Superior temporal gyrus (tissue), 1 donor: ENCODE measurements at regions not wholly inside any gene's neighbourhood (a gene's known extent, or its start where the extent isn't known, plus 50 kb on each side); places are given as distances from the start of the nearest gene placed in this dataset.

ENCODE experiments used
- DNase-seq: peaks from one replicate; pipeline ENCODE4 v3.0.0-alpha.2; 2016; ENCODE audit errors: extremely low spot score

DNA sequence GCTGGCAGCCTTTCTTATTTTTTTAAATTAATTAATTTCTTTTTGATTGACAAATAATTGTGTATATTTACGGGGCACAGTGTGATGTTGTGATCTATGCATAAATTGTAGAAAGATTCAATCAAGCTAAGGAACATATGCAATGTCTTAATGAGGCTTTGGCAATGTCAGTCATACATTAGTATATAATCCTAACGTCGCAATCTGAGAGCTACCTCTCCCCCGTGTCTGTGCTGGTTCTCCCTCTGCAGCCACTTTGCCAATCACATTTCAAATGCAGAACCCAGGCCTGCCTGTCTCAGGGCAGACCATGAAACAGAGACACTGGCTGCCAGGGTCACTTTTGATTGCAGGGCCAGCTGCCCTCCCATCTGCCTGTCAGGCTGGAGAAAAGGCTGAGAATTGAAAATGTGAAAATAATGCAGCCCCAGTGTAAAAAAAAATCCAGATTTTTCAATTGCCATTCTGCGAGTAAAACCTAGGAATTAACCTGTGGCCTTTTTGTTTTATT is 56.3 kb downstream of the SLC24A2 start:
- DNase-seq = no peak

GRCh38 chr9:19728101-19728500 is 60.7 kb downstream of the SLC24A2 start:
- no peak for DNase-seq

GRCh38 chr9:19725970-19726369 is 62.9 kb downstream of the SLC24A2 start:
- no peak for DNase-seq

GRCh38 chr9:19720377-19720776 is 68.5 kb downstream of the SLC24A2 start:
- DNase-seq = peak; percentile 55

DNA sequence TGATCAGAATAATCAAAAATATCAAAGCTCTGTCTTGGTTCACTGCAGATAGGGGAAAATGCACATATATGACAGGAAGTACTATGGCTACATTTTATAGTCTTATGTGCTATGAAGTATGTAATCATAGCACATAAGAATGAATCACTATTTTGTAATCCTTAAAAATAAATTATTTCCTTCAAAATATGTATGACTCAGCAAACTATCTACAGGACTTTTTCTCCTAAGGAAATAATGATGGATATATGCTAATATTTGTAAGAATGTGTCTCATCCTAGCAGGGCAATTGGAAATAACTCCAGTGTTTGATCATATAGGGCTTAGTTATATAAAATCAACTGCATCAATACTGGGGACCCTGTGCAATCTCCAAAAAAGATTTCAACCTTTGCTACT is 85.1 kb downstream of the SLC24A2 start:
- no peak for DNase-seq

DNA sequence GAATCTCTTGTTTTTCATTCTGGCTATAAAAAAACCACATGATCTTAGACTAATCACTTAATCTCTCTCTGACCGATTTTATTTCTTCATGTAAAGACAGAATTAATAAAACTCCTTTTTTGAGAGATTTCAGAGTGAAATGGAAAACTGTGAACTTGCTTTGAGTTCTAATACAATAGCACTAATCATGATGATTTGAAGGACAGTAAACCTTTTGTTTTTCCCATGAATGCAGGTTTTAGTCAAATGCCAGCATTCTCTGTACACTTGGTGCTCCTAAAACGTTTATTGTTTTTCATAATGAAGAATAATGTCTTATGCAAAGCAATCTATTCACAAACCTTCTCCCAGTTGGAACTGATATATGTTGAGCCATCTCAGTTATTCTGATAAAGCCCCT is 86.8 kb downstream of the SLC24A2 start:
- DNase-seq = peak; percentile 95

- DNase-seq = peak; percentile 71
Observed at GRCh38 chr9:19701274-19701673, 87.6 kb downstream of the SLC24A2 start.

GRCh38 chr9:19700699-19701098 is 88.1 kb downstream of the SLC24A2 start:
- DNase-seq = peak; percentile 73

GRCh38 chr9:19699756-19700155 is 89.1 kb downstream of the SLC24A2 start:
- DNase-seq = peak; percentile 71

- no peak for DNase-seq
Observed at GRCh38 chr9:19698960-19699359, 89.9 kb downstream of the SLC24A2 start.

DNA sequence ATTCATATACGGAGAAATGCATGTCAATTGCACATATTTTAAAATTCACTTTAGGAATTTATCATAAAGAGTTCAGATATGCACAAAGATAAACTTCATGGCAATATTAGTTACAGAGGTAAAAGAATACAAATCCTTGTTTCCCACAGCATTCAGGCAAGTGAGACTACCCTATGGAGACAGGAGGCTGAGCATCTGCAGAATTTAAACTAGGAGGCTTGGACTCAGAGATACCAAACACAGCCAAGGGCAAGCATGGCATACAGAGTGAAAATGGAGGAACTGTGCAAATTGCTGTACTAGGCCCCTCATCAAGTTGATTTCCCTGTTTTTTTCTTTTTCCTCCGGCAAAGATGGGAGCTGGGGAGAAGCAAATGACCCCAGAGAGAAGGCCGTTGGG is 94.2 kb downstream of the SLC24A2 start:
- DNase-seq = peak; percentile 55

DNA sequence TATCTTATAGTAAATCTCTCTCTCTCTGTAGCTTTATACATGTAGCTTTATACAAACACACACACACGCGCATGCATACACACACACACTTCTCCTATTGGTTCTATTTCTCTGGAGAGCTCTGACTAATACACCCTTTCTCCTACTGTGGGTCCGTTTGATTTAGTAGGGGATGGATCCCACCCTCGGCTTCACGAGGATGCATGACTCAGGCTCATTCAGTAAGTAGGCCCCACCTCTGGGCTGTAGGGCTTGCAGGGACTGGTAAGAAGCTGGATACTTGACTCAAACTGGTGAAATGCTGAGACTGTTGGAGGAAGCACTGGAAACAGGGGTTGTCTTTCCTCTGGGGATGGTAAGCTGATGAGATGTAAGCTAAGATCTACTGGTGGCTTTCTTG is 98.7 kb downstream of the SLC24A2 start:
- no peak for DNase-seq

- no peak for DNase-seq
Observed at GRCh38 chr9:19689328-19690101, 99.3 kb downstream of the SLC24A2 start.

DNA sequence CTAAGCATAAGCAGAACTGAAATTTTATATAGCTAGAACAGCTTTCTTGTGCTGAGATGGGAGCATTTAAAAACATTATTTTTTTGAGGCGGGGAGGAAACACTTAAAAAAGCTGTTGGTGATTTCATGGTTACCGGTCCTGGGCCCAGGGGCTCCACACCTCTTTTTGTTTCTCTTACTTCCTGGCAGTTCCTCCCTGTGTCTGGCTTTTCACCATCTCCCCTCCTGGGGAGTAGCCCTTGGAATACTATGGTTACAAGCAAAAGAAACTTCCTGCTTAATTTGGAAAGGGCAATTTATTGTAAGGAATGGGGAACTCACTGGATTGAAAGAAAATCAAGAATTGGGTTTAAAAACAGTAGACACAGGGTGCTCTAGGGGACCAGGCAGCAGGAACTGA is 105.1 kb downstream of the SLC24A2 start:
- no peak for DNase-seq

DNA sequence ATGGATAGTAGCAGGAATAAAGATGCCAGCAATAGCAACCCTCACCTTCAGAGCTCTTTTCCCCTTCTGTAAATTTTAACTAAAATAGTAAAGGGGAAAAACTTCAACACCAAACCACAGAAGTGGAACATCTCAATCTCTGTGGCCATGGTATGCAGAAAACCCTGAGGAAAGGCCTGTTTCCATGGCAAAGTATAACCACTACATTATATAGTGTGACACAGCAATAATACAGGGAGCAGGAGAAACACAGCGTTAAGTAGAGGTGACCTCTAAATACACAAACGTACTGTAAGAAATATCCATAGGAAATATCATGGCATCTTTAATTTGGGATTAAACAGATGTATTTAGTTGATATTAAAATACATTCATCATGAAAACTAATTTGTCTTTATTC is 106.4 kb downstream of the SLC24A2 start:
- no peak for DNase-seq

- no peak for DNase-seq
Observed at GRCh38 chr9:19681846-19682245, 107.0 kb downstream of the SLC24A2 start.

DNA sequence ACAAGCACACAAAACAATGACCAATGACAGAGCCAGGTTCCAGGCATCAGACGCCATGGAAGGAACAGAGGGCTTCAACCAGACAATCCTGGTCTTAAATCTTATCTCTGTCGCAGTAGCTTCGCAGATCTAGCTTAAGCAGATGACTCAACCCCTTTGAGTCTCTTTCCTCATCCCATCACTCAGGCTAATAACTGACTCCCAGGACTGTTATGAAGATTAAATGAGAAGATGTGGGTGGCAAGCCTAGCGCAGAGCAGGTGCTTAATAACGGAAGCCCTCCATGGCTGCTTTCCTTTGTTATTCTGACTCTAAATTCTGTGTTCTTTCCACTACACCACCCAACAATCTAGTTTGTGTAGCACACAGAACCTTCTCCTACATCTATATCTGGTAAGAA is 110.9 kb downstream of the SLC24A2 start:
- no peak for DNase-seq

DNA sequence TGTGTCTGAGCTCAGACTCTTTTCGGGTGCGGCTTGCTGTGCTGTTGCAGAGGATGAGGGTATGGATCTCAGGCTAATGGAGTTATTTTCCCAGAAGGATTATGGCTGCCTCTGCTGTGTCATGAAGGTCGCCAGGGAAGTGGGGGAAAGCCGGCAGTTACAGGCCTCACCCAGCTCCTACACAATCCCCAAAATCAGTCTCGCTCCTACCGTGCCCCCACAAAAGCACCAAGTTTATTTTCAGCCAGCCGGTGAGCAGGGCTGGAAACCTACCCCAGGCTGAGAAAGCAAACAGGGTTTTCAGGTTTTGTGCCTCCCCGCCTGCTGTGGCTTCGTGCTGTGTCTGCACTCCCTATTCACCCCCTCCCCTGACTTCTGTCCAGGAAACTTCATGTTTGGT is 113.3 kb downstream of the SLC24A2 start:
- DNase-seq = no peak

GRCh38 chr9:19666575-19666974 is 122.3 kb downstream of the SLC24A2 start:
- no peak for DNase-seq

GRCh38 chr9:19665146-19665863 is 123.5 kb downstream of the SLC24A2 start:
- no peak for DNase-seq

- DNase-seq = no peak
Observed at GRCh38 chr9:19663570-19663969, 125.3 kb downstream of the SLC24A2 start.

DNA sequence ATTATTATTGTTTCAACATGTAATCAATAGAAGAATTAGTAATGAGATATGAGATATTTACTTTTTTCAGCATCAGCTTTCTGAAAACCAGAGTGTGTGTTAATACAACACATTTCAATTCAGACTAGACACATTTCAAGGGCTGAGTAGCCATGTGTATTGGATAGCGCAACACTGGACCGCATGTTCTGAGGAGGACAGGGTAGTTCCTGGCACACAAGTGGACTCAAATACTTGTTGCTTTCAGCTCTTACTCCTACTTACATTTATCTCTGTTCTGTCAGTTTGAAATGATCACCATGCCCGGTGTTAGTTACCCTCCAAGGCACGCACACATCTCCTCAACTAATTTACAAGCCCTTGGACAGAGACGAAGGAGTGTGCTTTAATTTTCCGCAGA is 126.6 kb downstream of the SLC24A2 start:
- DNase-seq = no peak

DNA sequence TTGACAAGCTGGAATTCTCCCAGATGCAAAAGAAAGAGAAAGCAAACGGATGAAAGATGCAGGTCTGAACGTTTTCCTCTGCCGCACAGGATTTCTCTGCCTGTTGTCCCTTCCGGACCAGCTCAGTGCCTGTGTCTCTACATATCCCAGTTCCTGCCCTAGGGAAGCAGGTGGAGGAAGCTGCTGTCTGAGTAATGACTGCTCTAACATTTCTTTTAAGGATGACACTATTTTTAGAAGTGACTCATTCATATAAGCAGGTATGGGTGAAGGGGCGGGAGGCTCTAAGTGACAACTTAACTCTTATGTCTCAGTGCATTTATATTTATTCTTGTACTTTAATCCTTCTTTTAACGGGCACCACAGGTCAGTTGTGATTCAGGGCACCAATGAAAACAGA is 128.8 kb downstream of the SLC24A2 start:
- DNase-seq = peak; percentile 35
